Hepatic stellate cell (primary cell): ENCODE measurements at regions not wholly inside any gene's neighbourhood (a gene's known extent, or its start where the extent isn't known, plus 50 kb on each side); places are given as distances from the start of the nearest gene placed in this dataset.

Experiments used
- DNase-seq: peaks from one replicate; pipeline ENCODE4 v3.0.0; 2011; ENCODE audit warnings: low spot score

DNA sequence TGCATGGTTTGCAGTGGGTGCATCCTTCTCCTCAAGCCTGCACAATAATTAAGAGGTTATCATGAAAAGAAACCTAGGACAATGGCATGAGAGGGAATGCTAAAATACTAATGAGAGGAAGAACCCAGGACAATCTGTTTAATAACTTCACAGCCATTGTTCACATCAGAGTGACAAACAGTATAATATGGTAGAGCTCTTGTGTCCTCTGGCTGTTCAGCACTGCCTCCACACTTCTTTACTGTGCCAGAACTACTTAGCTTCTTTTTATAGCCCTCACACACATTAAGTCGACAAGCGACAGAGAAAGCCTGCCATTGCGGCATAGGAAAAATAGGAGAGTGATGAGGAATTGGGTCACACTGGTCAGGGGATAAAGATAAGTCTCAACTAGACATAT, 65.0 kb upstream of the MEIS2 start:
- no peak for DNase-seq

DNA sequence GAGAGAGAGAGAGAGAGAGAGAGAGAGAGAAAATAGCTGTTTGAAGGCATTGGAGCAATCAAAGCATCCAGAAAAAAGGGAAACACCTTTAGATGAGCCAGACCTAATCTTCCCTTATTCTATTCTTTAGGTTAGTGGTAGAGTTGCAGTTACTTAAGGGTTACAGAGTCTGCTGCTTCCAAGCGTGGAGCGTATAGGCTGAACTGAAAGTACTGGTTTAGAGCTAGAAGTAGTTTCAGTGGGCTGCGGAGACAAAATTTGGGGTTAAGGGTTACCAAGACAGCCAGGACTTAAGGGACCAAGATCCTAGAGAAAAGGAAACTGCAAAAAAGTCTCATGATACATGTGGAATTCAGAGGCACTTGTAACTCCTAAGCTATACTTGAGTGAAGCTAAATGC, 66.1 kb upstream of the MEIS2 start:
- DNase-seq: no peak

DNA sequence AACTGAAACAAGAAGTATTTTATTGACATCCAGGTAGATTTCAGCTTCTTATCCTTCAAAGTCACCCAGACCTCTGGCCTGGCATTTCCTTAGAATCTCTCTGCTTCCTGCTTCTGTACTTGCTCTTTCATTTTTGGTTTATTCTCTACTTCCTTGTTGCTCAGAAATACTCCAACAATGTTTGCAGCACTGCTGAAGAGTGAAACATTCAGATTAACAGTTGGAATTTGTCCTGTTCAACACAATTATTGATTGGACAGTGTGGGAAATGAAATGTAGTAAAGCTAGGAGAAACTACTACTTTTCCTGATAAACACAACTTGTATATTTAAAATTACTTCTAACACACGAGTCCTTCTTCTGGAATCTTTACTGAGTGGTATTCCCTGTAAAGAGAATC, 81.0 kb upstream of the MEIS2 start:
- no peak for DNase-seq

DNA sequence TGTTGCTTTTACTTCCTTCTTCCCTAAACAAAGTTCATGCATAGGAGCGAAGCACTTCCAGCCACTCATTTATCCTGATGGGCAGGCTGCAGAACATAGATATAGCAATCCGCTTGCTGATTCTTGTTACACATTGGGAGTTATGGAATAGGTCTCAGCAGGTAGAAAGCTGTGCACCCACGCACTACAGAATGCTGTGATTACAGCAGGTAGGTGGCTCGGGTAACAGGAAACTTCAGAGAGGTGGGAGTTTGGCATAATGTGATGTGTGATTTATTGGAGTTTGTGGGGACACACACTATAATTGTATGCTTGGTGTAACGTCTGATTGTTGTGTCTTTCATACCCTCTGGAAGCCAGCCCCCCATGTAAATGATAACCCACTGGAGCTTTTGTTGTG, 99.2 kb upstream of the MEIS2 start:
- no peak for DNase-seq

DNA sequence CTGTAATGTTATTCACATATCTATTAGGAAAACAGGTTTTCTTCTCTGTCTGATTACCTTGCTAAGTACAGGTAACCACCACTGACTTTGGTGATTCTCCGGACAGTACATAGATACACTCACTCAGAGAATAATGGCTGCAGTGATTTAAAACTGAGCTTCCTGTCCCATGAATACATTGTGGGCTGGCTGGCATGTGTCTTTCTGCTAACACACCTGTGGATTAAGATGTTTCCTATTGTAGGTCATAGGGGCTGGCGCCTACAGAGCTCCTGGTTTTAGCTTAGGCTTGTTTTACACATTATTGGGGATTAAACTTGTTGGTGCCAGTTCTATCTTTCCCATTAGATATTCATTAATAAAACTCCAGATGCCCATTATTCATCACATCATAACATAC, 102.7 kb upstream of the MEIS2 start:
- DNase-seq: no peak

DNA sequence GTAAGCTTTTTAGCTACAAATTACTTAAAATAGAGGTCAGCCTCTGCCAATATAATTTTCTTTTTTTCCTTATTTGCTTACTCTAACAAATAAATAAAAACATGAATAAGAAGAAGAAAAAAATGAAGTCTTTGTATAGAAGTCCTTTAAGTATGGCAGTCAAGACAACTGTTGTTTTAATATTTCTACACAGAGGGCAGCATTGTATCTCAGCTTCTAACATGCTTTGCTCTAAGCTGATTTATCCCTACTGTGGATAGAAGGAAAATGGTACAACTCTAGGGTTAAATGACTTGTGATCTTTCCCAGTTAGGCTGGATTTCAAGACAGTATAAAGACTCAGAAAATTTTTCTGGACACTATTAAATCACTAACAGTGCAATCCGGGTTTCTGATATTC, 104.3 kb upstream of the MEIS2 start:
- DNase-seq: no peak

DNA sequence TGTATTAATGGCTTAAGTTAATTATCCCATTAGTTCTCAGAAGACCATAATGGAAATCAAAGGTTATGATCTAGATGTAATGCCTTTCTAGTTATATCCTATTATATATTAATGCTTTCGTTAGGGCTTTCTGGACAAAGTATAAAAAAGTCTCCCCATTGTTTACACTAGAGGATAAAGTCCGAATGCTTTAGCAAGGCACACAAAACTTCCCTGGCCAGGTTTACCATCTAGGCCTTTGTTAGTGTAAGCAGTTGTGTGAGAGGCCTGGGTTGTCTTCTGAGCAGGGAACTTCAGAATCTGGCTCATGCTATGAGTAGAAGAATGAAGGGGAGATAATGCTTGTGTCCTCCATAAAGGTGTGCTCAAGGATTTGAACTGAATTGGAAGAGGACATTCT, 106.3 kb upstream of the MEIS2 start:
- no peak for DNase-seq

DNA sequence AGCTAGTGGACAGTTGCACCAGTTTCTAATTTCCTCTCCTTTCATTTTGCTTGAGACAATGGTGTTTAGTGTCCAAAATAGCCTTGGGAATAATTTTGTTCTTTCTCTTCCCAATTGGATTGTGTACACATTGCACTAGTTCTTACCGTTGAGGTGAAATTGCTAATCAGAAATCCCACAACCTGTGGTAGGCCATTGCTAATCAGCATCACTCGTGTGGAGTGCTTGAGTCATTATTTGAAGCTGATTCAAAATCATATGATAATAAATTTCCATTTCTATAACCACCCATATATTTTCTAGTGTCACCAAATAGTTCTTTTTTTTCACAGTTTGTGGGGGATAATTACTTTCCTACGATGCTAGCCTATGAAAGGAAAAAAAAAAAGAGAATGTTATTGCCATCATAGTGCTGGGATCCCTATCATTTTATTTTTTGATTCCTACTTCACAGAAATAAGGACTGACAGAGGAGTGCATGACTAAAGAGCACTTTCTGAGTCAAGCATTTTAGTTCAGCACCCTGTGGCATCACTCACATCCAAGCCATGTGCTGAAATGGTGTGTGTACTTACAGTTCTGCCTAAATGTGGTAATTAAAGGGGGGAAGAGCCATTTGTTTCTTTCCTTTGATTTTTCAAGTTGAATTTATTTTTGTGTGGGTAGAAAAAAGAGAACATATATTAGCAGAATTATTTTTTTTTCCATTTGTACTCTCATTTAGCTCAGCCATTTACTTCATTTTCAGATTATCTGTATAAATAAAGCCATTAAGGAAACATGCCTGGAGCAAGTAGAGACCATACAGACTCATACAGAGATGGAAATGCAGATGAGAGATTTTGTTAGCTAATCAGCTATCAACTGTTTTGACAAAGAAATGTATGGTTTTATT, 108.0 kb upstream of the MEIS2 start:
- DNase-seq: no peak

DNA sequence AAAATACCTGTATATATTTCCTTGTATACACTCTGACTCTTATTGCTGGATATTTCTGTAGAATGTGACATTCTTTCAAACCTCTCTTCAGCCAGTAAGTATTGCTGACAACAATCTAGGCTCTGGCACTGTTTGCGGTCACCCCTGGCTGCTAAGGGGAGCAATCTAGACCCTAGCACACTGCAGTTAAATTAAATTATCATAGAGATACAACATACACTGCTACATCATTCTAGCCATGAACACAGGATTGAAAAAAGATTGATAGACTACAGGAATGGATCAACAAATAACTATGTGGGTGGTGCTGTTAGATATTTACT, 108.7 kb upstream of the MEIS2 start:
- DNase-seq: no peak

DNA sequence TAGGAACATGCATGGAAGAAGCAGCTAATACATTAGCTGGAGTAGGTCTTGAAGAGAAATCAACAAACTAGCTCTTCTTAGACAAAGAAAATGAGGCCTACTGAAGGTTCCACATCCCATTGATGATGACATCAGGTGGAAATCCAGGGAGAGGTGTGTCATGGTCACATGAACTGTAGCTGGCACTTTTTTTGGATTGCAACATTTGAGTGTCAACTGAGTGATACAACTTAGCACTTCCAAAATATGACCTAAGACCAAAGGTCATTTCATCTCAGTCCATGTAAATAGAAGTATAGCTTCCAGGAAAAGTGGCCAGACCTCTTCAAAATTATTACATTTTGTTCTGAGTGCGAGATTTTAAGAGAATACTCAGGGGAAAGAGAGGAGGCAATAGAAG, 117.2 kb upstream of the MEIS2 start:
- no peak for DNase-seq

DNA sequence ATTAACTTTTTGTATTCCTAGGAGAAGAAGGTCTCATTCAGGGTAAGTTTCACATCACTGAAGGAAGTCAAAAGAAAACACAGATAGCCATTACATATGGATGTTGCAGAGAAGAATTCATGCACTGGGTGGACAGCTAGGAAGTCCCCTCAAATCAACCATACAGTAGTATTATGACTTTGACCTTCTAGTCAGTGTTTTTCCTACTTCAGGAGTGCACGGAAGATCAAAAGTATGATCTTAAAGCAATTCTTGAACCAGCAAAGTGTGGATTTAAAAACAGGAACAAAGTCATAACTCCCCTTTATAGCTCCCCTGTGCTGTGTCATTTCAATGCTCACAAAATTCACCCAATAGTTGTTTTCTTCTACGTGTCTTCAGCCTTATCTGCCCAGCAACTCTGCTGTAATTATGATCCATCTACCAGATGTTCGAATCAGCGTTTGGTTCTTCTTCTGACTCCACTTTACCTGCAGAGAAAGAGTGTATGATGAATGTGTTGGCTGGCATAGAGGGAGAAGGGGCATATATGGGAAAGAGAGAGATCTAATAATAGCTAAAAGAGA, 118.1 kb upstream of the MEIS2 start:
- DNase-seq: no peak

DNA sequence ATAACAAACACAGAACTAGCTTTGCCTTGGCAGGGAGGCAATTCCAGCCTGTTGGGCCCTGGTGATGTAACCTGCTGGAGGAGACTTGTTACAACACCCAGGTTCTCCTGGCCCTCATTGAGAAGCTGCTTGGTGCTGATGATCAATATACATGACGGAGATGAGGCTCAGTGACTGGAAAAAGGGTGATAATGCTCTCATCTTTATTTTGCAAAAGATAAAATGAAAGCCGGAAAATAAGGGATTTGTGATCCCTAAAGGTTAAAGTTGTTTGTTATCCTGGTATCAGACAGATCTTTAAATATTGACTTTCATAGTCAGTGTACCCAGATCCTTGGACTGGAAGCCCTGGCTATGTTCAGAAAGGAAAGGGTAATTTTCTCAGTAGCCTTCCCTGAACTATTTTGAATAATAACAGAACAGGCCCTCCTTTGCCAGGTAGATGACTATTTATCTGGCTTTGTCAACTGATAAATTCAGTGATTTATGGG, 118.9 kb upstream of the MEIS2 start:
- no peak for DNase-seq

DNA sequence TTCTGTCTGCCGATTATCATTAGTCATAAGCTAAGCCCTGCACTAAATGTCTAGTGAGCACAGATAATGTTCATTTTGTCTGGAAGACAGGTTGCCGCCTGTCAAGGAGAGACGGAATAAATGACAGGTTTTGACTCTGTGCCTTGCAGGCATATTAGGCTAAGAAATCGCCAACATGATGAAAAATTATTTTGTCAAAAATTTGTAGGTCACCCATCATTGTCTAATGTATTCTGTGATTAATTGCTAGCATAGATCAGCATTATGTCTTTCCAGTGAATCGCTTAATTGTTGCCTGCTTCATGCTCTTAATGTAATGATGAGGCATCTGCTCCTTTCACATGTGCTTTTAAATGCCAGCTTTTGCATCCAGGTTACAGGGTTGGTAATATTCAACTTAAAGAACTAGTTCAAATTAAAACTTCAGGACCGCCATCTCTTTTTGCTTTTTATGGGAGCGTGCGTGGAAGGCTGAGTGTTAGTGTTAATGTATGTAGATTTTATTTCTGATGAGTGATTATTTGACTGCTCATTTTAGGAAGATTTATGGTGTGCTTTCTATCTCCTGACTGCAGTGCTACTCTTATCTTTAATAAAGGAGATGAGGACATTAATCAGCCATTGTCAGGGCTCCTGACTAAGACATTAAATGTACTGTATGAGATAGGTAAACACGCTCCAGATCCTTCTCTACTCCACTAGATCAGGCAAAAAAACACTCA, 120.8 kb upstream of the MEIS2 start:
- no peak for DNase-seq

DNA sequence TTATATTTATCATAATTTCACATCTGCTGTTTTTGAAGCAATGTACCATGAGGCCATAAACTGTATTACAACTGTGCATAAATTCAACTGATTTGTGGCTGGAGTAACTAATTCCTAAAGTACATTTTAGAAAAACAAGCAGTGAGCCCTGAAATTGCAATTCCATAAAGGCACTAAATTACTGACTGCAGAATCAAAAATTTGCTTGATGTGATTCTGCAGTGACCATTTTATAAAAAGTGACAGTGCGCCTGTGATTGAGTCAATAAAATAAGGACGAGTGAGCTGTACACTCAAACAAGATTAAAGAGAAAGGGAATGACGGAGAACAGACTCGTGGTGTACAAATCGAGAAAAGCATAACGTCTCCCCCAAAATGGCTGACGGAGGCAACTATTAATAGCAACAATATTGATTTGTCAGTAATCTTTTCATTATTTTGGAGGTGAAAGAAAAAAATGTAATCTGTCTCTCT, 121.4 kb upstream of the MEIS2 start:
- no peak for DNase-seq

DNA sequence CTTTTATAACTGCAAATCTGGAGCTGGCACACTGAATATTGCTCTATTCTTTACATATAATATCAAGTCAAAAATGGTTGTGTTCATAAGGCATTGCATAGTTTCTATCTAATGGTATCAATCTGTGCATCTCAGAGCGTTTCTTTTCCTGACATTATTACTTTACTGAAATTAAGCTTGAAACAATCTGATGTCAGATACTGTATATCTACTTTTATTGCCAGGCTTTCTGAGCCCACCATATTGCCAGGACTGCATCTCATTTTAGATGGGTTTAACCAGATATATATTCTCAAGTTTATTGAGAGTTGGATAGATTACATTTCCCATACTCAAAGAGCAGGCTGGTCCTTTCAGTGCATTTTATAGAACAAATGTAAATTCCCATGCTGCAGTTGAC, 122.7 kb upstream of the MEIS2 start:
- DNase-seq: no peak

DNA sequence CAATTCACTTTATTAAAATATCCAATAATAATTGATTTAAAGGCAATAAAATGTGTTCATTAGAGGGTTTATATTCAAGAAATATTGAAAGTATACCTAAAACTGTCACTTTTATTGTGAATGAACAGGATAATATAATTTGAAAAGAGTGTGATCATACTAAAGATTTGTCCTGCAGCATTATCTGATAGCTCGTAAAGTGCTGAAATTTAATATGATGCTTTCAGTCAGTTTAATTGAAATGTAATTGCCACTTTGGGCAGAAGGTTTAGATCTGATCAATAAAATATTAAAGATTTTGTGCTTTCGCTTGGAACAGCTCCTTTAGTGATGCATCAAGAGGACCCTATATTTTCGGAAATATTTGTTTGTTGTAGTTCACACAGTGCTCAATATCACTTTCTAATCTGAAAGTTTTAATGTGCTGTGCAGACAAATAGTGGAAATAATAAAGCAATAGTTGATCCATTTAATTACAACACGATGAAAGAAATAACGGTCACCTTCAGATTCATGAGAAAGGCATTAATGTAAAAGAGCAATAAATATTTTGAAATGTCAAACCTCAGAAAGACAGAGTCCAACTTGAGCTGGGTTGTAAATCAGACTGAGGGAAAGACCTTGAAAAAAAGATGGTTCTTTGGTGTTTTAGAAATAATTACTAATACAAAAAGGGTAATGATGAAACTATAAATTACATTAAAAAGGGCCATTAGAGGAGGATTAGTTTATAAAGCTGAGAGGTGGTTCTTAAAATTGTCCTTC, 129.7 kb upstream of the MEIS2 start:
- DNase-seq: no peak

DNA sequence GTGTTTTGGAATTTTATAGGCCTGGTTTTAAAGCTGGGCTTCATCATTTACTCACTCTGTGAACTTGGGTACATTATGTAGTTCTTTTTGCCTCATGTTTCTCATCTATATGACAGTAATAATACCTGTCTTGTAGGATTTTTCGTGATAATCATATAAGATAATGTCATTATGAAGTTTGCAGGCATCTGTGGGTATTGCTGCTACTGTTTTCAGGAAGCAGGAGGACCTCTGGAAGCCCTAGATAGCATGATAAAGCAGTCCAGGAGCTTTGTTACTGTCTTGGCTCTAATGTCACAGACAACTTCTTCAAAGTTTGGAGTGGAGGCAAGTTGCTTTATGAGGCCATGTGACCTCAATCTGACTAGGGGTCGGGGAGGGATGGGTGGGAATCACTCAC, 145.0 kb upstream of the MEIS2 start:
- DNase-seq: no peak

DNA sequence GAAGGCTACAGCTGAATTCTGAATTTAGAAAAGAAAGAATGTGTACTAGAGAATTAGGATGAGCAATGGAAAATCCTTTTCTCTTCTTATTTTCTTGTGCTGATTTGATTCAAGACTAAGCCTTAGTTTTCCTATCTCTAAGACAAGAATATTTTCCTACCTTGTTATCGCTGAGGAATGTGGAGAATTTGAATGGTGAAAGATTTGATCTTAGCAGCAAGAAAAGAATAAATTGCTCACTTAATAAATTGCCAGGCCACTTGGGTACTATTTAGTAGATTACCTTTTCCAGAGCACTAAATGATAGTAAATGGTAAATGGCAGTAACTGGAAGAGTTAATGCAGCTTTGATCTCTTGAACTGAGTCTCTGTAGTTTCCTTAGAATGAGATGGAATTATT, 145.7 kb upstream of the MEIS2 start:
- no peak for DNase-seq

DNA sequence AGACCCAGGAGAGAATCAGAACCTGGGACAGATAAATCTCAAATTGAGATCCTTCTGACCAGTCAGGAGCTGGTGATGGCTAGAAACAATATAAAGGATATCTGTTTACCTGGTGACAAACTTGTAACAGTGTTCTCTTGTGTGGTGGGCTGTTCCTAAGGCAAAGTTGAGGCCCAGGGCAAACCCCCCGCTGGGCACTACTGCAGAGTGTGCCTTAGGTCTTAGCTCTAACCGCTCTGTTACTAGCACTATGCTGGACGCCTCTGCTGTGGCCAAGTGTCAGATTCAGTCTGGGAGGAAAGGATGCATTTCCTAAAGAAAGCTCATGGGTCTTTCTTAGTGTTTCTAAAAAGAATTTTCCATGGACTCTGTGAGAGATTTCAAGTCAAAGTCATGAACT, 146.5 kb upstream of the MEIS2 start:
- DNase-seq: no peak

DNA sequence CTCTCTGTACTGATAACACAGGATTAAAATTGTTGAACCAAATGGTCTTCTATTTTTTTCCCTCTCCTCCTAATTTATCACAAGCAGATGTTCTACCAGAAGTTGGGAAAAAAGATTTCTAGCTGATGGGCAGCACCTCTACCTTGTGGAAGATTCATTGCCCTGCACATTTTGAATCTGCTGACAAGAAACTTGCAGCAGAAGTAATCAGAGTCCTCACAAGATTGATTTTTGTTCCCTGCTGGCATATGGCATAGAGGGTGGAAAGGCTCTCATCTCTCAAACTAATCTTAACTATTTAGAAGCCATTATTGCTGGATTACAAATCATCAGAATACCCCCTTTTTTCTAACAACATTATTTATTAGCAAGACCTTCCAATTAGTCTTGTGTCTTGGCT, 148.9 kb upstream of the MEIS2 start:
- no peak for DNase-seq

DNA sequence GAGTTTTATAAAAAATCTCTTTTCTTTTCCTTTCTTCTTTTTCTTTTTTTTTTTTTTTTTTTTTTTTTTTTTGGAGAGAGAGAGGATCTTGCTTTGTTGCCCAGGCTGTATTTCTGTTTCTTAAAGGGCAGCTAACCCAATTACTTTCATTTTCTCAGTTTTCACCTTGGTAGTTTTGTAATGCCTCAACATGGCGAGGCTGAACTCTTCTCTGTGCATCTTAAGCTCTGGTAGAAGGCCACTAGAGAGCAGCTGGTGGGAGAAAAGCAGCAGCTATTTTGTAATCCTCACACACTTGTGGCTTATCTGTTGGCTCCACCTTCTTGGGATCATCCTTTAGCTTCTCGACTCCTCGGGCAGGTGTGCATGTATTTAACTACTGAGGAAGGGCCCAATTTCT, 152.2 kb upstream of the MEIS2 start:
- no peak for DNase-seq

DNA sequence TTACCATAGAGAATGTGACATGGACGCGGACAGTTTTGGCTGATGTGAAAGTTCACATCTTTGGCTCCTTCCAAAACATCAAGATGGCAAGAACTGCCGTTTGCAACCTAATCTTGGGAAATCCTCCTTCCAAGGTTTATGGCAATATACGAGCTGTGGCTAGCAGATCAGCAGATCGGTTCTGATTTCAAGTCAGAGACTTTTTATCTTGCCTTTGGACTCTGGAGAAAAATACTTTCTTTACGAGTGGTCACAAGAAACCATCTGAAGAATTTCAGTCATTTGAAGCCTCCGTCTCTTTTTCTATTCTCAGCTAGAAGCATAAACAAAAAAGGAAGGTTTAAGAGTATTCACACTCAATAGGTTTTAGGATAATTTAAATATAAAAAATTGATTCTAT, 153.5 kb upstream of the MEIS2 start:
- no peak for DNase-seq

DNA sequence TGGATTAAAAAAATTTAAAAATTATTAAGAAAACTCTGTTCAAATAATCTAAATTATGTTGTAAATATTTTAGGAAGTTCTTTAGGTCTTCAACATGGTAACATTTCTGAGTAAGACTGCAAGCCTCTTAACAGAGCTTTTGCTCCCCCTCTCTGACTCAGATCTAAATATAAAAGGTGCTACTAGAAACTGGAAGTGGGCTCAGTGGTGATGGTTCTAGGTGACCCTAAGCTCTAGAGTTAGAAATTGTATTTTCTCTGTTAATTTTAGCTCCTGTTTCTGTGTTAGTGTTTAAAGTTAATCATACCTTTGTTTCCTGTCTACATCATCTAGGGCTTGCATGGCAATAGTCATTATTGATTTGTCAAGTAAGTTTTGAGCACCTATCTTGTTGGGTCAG, 159.9 kb upstream of the MEIS2 start:
- no peak for DNase-seq
